ENCODE measurements at regions not wholly inside any gene's neighbourhood (a gene's known extent, or its start where the extent isn't known, plus 50 kb on each side); places are given as distances from the start of the nearest gene placed in this dataset.

GRCh38 chr12:124402248-124403066 is 107.6 kb downstream of the RFLNA start:
- TF ChIP-seq CTCF (IDR thresholded peaks at IDR 0.05; ENCODE audit: insufficient read depth in 1 of 2, low read depth in 1 of 2, low read length in 1 of 2, severe bottlenecking in 1 of 2, unreplicated experiment in 1 of 2): no peak
- Histone ChIP-seq H3K36me3 (ENCODE audit: control insufficient read depth, insufficient read depth, low read length) (no peaks in the 10 kb centered on the region; the same call in none of the 2 replicates), H3K4me3 (ENCODE audit: low read depth, low read length) (no peak overlapping the region), H3K9me3 (no peaks in the 10 kb centered on the region), H3K4me1 (no peaks in the 10 kb centered on the region), H3K27me3 (replicated peaks; ENCODE audit: control insufficient read depth, insufficient read depth, low read length) (no peaks in the 10 kb centered on the region)
- CTCF ChIA-PET: no interaction called here
- Mint-ChIP-seq H3K4me3 (ENCODE audit: unreplicated experiment) (no peak overlapping the region), H3K27ac (ENCODE audit: unreplicated experiment) (no peak overlapping the region), H3K27me3 (ENCODE audit: insufficient read depth, unreplicated experiment) (no peaks in the 10 kb centered on the region), H3K9me3 (ENCODE audit: unreplicated experiment) (no peaks in the 10 kb centered on the region), H3K36me3 (ENCODE audit: insufficient read depth, unreplicated experiment) (peaks cover 66% of the 10 kb centered on the region), H3K4me1 (ENCODE audit: low read depth, unreplicated experiment) (no peaks in the 10 kb centered on the region)
- no peak for DNase-seq
- intact Hi-C loops (cut with micrococcal nuclease; ENCODE audit: unreplicated experiment): no loop called here
- BruUV-seq (replicated peaks): no TSS peak
- POLR2A ChIA-PET: no interaction called here

GRCh38 chr12:124401704-124402221 is 106.9 kb downstream of the RFLNA start:
- TF ChIP-seq CTCF (IDR thresholded peaks at IDR 0.05; ENCODE audit: insufficient read depth in 1 of 2, low read depth in 1 of 2, low read length in 1 of 2, severe bottlenecking in 1 of 2, unreplicated experiment in 1 of 2): no peak
- ChIA-PET CTCF (no interaction called here), POLR2A (no interaction called here)
- H3K4me3 Mint-ChIP-seq (ENCODE audit: unreplicated experiment): no peak overlapping the region
- no peak overlapping the region for H3K27ac Mint-ChIP-seq (ENCODE audit: unreplicated experiment)
- no peaks in the 10 kb centered on the region for H3K9me3 Mint-ChIP-seq (ENCODE audit: unreplicated experiment)
- H3K27me3 Mint-ChIP-seq (ENCODE audit: insufficient read depth, unreplicated experiment): no peaks in the 10 kb centered on the region
- Histone ChIP-seq H3K4me3 (ENCODE audit: low read depth, low read length) (no peak overlapping the region), H3K36me3 (ENCODE audit: control insufficient read depth, insufficient read depth, low read length) (no peaks in the 10 kb centered on the region; the same call in none of the 2 replicates), H3K27me3 (replicated peaks; ENCODE audit: control insufficient read depth, insufficient read depth, low read length) (no peaks in the 10 kb centered on the region), H3K9me3 (no peaks in the 10 kb centered on the region), H3K4me1 (no peaks in the 10 kb centered on the region)
- intact Hi-C loops (cut with micrococcal nuclease; ENCODE audit: unreplicated experiment): no loop called here
- H3K36me3 Mint-ChIP-seq (ENCODE audit: insufficient read depth, unreplicated experiment): peaks cover 61% of the 10 kb centered on the region
- DNase-seq: no peak
- H3K4me1 Mint-ChIP-seq (ENCODE audit: low read depth, unreplicated experiment): no peaks in the 10 kb centered on the region
- BruUV-seq (replicated peaks): no TSS peak

GRCh38 chr12:124400124-124400523 is 105.2 kb downstream of the RFLNA start:
- ChIA-PET CTCF (no interaction called here), POLR2A (no interaction called here)
- no TSS peak for BruUV-seq (replicated peaks)
- Mint-ChIP-seq H3K4me1 (ENCODE audit: low read depth, unreplicated experiment) (no peaks in the 10 kb centered on the region), H3K27ac (ENCODE audit: unreplicated experiment) (no peak overlapping the region), H3K36me3 (ENCODE audit: insufficient read depth, unreplicated experiment) (peaks cover 63% of the 10 kb centered on the region), H3K27me3 (ENCODE audit: insufficient read depth, unreplicated experiment) (no peaks in the 10 kb centered on the region), H3K9me3 (ENCODE audit: unreplicated experiment) (no peaks in the 10 kb centered on the region), H3K4me3 (ENCODE audit: unreplicated experiment) (no peak overlapping the region)
- Histone ChIP-seq H3K36me3 (ENCODE audit: control insufficient read depth, insufficient read depth, low read length) (no peaks in the 10 kb centered on the region; the same call in none of the 2 replicates), H3K9me3 (no peaks in the 10 kb centered on the region), H3K4me1 (no peaks in the 10 kb centered on the region), H3K4me3 (ENCODE audit: low read depth, low read length) (no peak overlapping the region), H3K27me3 (replicated peaks; ENCODE audit: control insufficient read depth, insufficient read depth, low read length) (no peaks in the 10 kb centered on the region)
- TF ChIP-seq CTCF (IDR thresholded peaks at IDR 0.05; ENCODE audit: insufficient read depth in 1 of 2, low read depth in 1 of 2, low read length in 1 of 2, severe bottlenecking in 1 of 2, unreplicated experiment in 1 of 2): no peak
- DNase-seq: no peak
- intact Hi-C loops (cut with micrococcal nuclease; ENCODE audit: unreplicated experiment): no loop called here

Data from Caco-2 (cell line).